ENCODE measurements at regions not wholly inside any gene's neighbourhood (a gene's known extent, or its start where the extent isn't known, plus 50 kb on each side); places are given as distances from the start of the nearest gene placed in this dataset.
"Not testable (repeated sequence)": the region's sequence is repeated elsewhere in the genome, so short reads cannot be mapped to it uniquely, and the experiment has no call there.

- no peak for DNase-seq (ENCODE audit: low read depth in 1 of 2, low spot score in 1 of 2)
Observed at GRCh38 chr4:66331761-66332160, 661.5 kb upstream of the EPHA5 start.

GRCh38 chr4:66330125-66330524, 659.8 kb upstream of the EPHA5 start:
- no peak for DNase-seq (ENCODE audit: low read depth in 1 of 2, low spot score in 1 of 2)

GRCh38 chr4:66328803-66329574, 658.7 kb upstream of the EPHA5 start:
- no peak for DNase-seq (ENCODE audit: low read depth in 1 of 2, low spot score in 1 of 2)

- no peak for DNase-seq (ENCODE audit: low read depth in 1 of 2, low spot score in 1 of 2)
Observed at GRCh38 chr4:66307641-66308438, 637.6 kb upstream of the EPHA5 start.

- no peak for DNase-seq (ENCODE audit: low read depth in 1 of 2, low spot score in 1 of 2)
Observed at GRCh38 chr4:66300336-66300934, 630.1 kb upstream of the EPHA5 start.

GRCh38 chr4:66298569-66298968, 628.3 kb upstream of the EPHA5 start:
- DNase-seq (ENCODE audit: low read depth in 1 of 2, low spot score in 1 of 2) = no peak

GRCh38 chr4:66297703-66298102, 627.4 kb upstream of the EPHA5 start:
- no peak for DNase-seq (ENCODE audit: low read depth in 1 of 2, low spot score in 1 of 2)

- DNase-seq (ENCODE audit: low read depth in 1 of 2, low spot score in 1 of 2) = no peak
Observed at GRCh38 chr4:66294638-66295037, 624.3 kb upstream of the EPHA5 start.

GRCh38 chr4:66284991-66285451, 614.7 kb upstream of the EPHA5 start:
- no peak for DNase-seq (ENCODE audit: low read depth in 1 of 2, low spot score in 1 of 2)

GRCh38 chr4:66279084-66279483, 608.8 kb upstream of the EPHA5 start:
- DNase-seq (ENCODE audit: low read depth in 1 of 2, low spot score in 1 of 2) = no peak

GRCh38 chr4:66275411-66276038, 605.2 kb upstream of the EPHA5 start:
- DNase-seq (ENCODE audit: low read depth in 1 of 2, low spot score in 1 of 2) = no peak

GRCh38 chr4:66273110-66273509, 602.8 kb upstream of the EPHA5 start:
- DNase-seq (ENCODE audit: low read depth in 1 of 2, low spot score in 1 of 2) = no peak

- DNase-seq (ENCODE audit: low read depth in 1 of 2, low spot score in 1 of 2) = not testable (repeated sequence)
Observed at GRCh38 chr4:66270356-66270755, 600.1 kb upstream of the EPHA5 start.

GRCh38 chr4:66266554-66266953, 596.3 kb upstream of the EPHA5 start:
- not testable (repeated sequence) for DNase-seq (ENCODE audit: low read depth in 1 of 2, low spot score in 1 of 2)

GRCh38 chr4:66266035-66266434, 595.7 kb upstream of the EPHA5 start:
- no peak for DNase-seq (ENCODE audit: low read depth in 1 of 2, low spot score in 1 of 2)

GRCh38 chr4:66252291-66252690, 582.0 kb upstream of the EPHA5 start:
- no peak for DNase-seq (ENCODE audit: low read depth in 1 of 2, low spot score in 1 of 2)

GRCh38 chr4:66246643-66247042, 576.4 kb upstream of the EPHA5 start:
- no peak for DNase-seq (ENCODE audit: low read depth in 1 of 2, low spot score in 1 of 2)

GRCh38 chr4:66235876-66236275, 565.6 kb upstream of the EPHA5 start:
- no peak for DNase-seq (ENCODE audit: low read depth in 1 of 2, low spot score in 1 of 2)

- DNase-seq (ENCODE audit: low read depth in 1 of 2, low spot score in 1 of 2) = no peak
Observed at GRCh38 chr4:66229885-66230284, 559.6 kb upstream of the EPHA5 start.

GRCh38 chr4:66225539-66225938, 555.2 kb upstream of the EPHA5 start:
- DNase-seq (ENCODE audit: low read depth in 1 of 2, low spot score in 1 of 2) = no peak

- no peak for DNase-seq (ENCODE audit: low read depth in 1 of 2, low spot score in 1 of 2)
Observed at GRCh38 chr4:66223068-66223703, 552.9 kb upstream of the EPHA5 start.
